KMS-11 (cell line): ENCODE measurements at regions not wholly inside any gene's neighbourhood (a gene's known extent, or its start where the extent isn't known, plus 50 kb on each side); places are given as distances from the start of the nearest gene placed in this dataset.
A peak's percentile ranks its signal among the peaks of the same experiment; 100 is the strongest.

Source experiments
- H2AFZ ChIP-seq: fragments of 200-600 bp; sonication (generic); 2 replicates; pipeline ENCODE4 v1.6.1; 2016; ENCODE audit warnings: antibody characterized with exemption, mixed run types, low read depth
- H3K27ac ChIP-seq: fragments of 200-600 bp; sonication (generic); 2 replicates; pipeline ENCODE4 v1.6.1; 2016; ENCODE audit warnings: mild to moderate bottlenecking, mixed run types
- H3K27me3 ChIP-seq: fragments of 200-600 bp; sonication (generic); 2 replicates; pipeline ENCODE4 v1.6.1; 2017; ENCODE audit warnings: mild to moderate bottlenecking, low read depth, mixed run types, moderate library complexity; ENCODE audit not compliant: insufficient read depth
- H3K36me3 ChIP-seq: fragments of 200-600 bp; sonication (generic); 2 replicates; pipeline ENCODE4 v1.6.1; 2017; ENCODE audit warnings: mild to moderate bottlenecking, mixed run types; ENCODE audit not compliant: insufficient read depth
- H3K4me1 ChIP-seq: fragments of 200-600 bp; sonication (generic); 2 replicates; pipeline ENCODE4 v1.6.1; 2016; ENCODE audit warnings: mild to moderate bottlenecking, low read depth, mixed run types; ENCODE audit not compliant: poor library complexity, severe bottlenecking
- H3K4me2 ChIP-seq: fragments of 200-600 bp; sonication (generic); 2 replicates; pipeline ENCODE4 v1.7.0; 2016; ENCODE audit warnings: mild to moderate bottlenecking, mixed run types
- H3K4me3 ChIP-seq: fragments of 200-600 bp; sonication (generic); IDR thresholded peaks from 2 replicates; pipeline ENCODE4 v1.6.1; 2017; ENCODE audit warnings: low read depth, low read length, mixed read lengths; ENCODE audit not compliant: insufficient read depth
- H3K79me2 ChIP-seq: fragments of 200-600 bp; sonication (generic); 2 replicates; pipeline ENCODE4 v1.6.1; 2016; ENCODE audit warnings: low read depth, mixed run types; ENCODE audit not compliant: insufficient read depth
- H3K9ac ChIP-seq: fragments of 200-600 bp; sonication (generic); 2 replicates; pipeline ENCODE4 v1.6.1; 2016; ENCODE audit warnings: mild to moderate bottlenecking, mixed run types
- H4K20me1 ChIP-seq: fragments of 200-600 bp; sonication (generic); 2 replicates; pipeline ENCODE4 v1.6.1; 2016; ENCODE audit warnings: mild to moderate bottlenecking, mixed run types; ENCODE audit not compliant: insufficient read depth
- TF ChIP-seq, protein P1 (sequence below): fragments of 200-600 bp; sonication (generic); conservative IDR thresholded peaks from 2 replicates; pipeline ENCODE4 v1.6.1; 2017; ENCODE audit warnings: low read depth, mild to moderate bottlenecking, antibody characterized with exemption, low read length, moderate library complexity, mixed read lengths

DNA sequence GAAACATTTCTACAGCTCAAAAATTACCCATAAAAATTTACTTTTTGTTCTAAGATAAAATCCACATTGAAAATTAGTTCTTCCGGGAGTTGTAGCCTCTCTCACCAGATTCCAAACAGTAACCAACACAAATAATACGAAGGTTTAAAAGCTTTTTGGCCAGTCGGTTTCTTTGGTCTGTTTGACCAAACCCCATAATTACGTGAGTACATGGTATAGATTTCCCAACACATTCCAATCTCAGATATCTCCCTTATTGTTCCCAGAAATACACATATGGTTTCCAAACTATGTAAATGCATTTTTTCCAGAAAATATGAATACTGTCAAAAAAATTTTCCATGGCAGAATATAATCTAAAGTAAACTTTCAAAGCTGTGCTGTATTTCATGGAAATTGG lies 722.0 kb downstream of the KCNJ2 start:
- TF ChIP-seq, protein P1, sequence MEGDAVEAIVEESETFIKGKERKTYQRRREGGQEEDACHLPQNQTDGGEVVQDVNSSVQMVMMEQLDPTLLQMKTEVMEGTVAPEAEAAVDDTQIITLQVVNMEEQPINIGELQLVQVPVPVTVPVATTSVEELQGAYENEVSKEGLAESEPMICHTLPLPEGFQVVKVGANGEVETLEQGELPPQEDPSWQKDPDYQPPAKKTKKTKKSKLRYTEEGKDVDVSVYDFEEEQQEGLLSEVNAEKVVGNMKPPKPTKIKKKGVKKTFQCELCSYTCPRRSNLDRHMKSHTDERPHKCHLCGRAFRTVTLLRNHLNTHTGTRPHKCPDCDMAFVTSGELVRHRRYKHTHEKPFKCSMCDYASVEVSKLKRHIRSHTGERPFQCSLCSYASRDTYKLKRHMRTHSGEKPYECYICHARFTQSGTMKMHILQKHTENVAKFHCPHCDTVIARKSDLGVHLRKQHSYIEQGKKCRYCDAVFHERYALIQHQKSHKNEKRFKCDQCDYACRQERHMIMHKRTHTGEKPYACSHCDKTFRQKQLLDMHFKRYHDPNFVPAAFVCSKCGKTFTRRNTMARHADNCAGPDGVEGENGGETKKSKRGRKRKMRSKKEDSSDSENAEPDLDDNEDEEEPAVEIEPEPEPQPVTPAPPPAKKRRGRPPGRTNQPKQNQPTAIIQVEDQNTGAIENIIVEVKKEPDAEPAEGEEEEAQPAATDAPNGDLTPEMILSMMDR = no peak
- no peaks in the 10 kb centered on the region for H3K27me3 ChIP-seq
- H3K27ac ChIP-seq = no peak overlapping the region
- H3K4me2 ChIP-seq = no peak overlapping the region
- no peak overlapping the region for H3K9ac ChIP-seq
- H3K36me3 ChIP-seq = no peaks in the 10 kb centered on the region
- no peaks in the 10 kb centered on the region for H4K20me1 ChIP-seq
- no peaks in the 10 kb centered on the region for H3K4me1 ChIP-seq
- H2AFZ ChIP-seq = no peak overlapping the region
- H3K4me3 ChIP-seq = no peak overlapping the region
- no peaks in the 10 kb centered on the region for H3K79me2 ChIP-seq

DNA sequence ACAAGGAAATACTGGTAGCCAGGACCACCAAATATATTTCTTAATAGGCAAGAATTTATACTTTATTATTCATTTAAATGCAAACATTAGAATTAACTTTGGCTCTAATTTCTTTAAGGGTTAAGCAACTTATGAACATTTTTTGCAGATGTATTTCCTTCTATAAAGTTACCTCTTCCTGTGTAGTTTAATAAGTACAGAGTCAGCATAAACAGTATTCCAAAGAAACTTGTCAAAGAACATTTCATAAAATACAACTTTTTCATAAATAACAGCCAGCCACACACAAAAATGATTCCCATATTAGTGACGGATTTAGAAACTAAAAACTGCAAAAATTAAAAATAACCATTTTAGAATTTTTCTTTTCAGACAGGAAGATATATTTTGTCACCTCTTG lies 723.2 kb downstream of the KCNJ2 start:
- H3K4me1 ChIP-seq = no peaks in the 10 kb centered on the region
- no peaks in the 10 kb centered on the region for H4K20me1 ChIP-seq
- H2AFZ ChIP-seq = no peak overlapping the region
- H3K27ac ChIP-seq = no peak overlapping the region
- H3K27me3 ChIP-seq = no peaks in the 10 kb centered on the region
- H3K4me3 ChIP-seq = no peak overlapping the region
- no peak overlapping the region for H3K4me2 ChIP-seq
- TF ChIP-seq, protein P1 = no peak
- no peaks in the 10 kb centered on the region for H3K79me2 ChIP-seq
- H3K36me3 ChIP-seq = no peaks in the 10 kb centered on the region
- H3K9ac ChIP-seq = no peak overlapping the region

DNA sequence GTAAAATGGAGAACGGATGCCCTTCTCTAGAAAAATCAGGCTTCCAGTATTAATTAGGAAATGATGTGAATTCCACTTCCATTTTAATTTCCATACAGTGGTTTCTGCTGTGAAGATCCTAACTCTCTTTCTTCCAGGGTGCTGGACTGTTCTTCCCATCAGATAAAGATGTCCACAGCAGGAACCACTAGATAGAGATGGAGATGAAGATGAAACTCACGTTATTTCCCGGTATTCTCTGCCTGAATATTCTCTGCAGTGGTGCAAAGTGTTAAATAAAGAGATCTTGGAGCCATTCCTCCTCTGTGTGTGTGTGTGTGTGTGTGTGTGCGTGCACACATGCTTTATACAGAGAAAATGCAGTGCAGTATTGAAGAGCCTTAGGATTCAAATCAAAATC lies 727.5 kb downstream of the KCNJ2 start:
- Histone ChIP-seq H3K79me2 (no peaks in the 10 kb centered on the region), H4K20me1 (no peaks in the 10 kb centered on the region), H3K4me3 (no peak overlapping the region), H3K36me3 (no peaks in the 10 kb centered on the region), H3K4me1 (no peaks in the 10 kb centered on the region), H2AFZ (no peak overlapping the region), H3K9ac (no peak overlapping the region), H3K27me3 (no peaks in the 10 kb centered on the region), H3K27ac (no peak overlapping the region), H3K4me2 (no peak overlapping the region)
- TF ChIP-seq, protein P1 = no peak

DNA sequence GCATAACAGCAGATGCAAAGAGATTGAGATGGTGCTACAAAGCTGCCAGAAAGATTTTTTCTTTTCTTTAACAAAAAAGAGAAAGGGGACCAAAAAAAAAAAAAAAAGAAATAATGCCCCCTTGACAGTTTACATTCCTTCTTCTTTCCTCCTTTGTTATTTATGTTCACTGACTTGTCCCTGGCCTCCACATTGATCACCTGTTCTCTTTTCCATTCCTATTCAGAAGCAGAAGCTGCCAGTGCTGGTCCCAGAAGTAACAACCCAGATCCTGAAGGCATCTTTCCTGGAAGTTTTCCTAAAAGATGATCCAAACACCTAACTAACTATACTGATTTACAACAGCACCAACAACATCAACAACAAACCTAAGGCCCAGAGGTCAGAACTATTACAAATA lies 728.1 kb downstream of the KCNJ2 start:
- Histone ChIP-seq H3K27me3 (no peaks in the 10 kb centered on the region), H4K20me1 (no peaks in the 10 kb centered on the region), H2AFZ (no peak overlapping the region), H3K4me2 (no peak overlapping the region), H3K9ac (no peak overlapping the region), H3K36me3 (no peaks in the 10 kb centered on the region), H3K4me1 (no peaks in the 10 kb centered on the region), H3K79me2 (no peaks in the 10 kb centered on the region), H3K27ac (no peak overlapping the region), H3K4me3 (no peak overlapping the region)
- TF ChIP-seq, protein P1 = no peak

DNA sequence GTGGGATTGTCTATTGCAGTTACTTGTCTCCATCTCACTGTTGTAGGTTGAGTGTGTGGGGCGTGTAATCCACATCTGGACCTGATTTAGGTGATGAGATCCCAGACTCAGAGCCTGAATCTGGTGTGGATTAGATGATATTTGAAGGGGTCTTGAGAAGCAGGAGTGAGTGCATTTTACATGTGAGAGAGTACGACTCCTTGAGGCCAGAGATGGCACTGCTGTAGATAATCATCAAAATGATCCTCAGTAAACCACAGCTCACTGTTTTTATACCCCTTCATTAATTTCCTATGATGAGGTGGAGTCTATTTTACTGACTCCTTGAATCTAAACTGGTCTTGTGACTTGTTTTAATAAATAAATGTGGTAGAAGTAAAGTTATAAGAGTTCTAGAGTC lies 732.5 kb downstream of the KCNJ2 start:
- Histone ChIP-seq H2AFZ (no peak overlapping the region), H3K27me3 (no peaks in the 10 kb centered on the region), H3K4me2 (no peak overlapping the region), H3K36me3 (no peaks in the 10 kb centered on the region), H3K4me1 (no peaks in the 10 kb centered on the region), H3K4me3 (no peak overlapping the region), H3K9ac (no peak overlapping the region), H4K20me1 (no peaks in the 10 kb centered on the region), H3K27ac (no peak overlapping the region), H3K79me2 (no peaks in the 10 kb centered on the region)
- TF ChIP-seq, protein P1 = 0 out of 2 replicates have a peak, but pooled peaks have one; percentile 18
